Mucosa of gallbladder (tissue), 1 donor: ENCODE measurements at regions not wholly inside any gene's neighbourhood (a gene's known extent, or its start where the extent isn't known, plus 50 kb on each side); places are given as distances from the start of the nearest gene placed in this dataset.
"Not testable (repeated sequence)": the region's sequence is repeated elsewhere in the genome, so short reads cannot be mapped to it uniquely, and the experiment has no call there.

Source experiments
- DNase-seq: peaks from one replicate; pipeline ENCODE4 v3.0.0-alpha.2; 2020; ENCODE audit warnings: low spot score
- donor health status: DM: no; HTN: no; CAD: no.

DNA sequence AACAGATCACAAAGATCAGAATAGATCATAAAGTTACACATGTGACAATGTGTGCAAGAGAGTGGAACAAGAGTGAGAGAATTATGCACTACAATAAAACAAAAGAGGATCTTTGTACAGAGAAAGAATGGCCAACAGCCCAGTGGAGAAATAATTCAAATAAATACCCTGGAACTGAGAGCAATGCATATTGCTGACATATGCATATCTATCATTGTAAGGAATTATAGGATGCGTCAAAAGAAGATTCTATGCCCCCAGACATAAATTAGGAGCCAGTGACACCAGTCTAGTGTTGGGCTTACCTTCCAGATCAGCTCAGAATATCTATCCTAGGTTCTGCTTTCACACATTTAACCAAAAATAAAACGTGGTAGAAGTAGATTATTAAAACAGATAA, 320.1 kb upstream of the VCX start:
- no peak for DNase-seq

DNA sequence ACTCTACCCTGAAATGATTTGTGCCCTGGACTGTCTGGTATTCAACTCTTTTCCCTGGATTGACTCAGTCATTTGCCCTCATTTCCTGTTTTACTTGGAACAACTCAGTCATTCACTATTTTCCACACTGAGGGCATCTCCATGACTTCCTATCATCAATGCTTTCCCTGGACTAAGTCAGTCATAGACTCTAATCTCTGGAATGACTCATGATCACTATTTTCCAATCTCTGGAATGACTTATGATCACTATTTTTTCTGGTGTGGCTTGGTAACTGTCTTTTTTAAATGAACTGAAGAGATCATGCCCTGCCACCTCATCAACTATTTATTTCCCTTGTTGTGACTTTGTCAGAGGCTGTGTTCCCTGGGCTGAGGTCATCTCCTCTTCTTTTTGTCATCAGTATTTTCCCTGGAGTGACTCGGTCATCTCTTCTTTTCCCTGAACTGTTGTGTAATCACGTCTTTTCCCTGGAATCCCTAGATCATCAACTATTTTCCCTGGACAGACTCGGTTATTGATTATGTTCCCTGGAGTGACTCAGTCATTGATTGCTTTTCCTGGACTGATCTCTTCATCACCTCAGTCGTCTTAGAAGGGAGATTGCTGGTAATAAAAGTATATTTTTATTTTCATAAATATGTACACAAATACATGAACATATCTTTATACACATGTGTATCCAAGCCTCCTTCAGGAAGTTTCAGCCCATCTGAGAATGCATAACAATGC, 327.1 kb upstream of the VCX start:
- no peak for DNase-seq

DNA sequence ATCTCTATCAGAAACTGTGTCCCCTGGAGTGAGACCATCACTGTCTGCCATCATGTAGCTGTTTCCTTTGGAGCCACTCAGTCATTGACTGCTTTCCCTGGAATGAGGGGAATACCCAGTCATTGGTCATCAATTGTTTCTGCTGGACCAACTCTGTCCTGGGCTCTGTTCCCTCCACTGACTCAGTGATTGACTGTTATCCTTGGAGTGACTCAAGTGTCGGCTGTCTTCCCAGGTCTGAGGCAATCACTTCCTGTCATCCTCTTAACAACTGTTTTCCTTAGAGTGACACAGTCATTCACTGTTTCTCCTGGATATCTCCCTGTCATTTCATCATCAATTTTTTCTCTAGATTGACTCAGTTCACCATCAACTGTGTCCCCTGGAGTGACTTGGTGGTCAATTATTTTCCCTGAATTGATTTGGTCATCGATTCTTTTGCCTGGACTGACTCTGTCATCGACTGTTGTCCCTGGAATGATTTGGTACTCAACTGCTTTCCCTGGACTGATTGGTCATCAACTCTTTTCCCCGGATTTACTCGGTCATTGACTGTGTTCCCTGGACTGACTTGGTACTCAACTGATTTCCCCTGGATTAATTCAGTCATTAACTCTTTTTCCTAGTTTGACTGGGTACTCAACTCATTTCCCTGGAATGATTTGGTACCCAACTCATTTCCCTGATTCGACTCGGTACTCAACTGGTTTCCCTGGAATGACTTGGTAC, 327.9 kb upstream of the VCX start:
- DNase-seq = no peak

DNA sequence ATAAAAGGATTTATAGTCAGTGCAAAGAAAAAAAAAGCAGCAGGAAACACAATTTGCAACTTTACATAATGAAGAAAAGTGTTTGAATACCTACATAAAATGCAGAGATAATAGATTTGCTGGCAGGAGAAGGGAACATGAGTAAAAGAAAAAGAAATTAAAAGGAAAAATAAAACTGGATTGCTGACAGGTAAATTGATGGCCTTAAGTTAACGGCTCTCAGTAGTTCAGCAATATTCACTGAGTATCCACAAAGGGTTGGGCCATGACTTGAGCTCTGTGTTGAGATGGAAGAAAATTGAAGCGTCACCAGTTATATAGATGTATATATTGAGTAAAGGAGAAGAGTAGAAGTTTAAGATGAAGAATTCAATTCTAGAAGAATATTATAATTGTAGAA, 330.1 kb upstream of the VCX start:
- DNase-seq = no peak

DNA sequence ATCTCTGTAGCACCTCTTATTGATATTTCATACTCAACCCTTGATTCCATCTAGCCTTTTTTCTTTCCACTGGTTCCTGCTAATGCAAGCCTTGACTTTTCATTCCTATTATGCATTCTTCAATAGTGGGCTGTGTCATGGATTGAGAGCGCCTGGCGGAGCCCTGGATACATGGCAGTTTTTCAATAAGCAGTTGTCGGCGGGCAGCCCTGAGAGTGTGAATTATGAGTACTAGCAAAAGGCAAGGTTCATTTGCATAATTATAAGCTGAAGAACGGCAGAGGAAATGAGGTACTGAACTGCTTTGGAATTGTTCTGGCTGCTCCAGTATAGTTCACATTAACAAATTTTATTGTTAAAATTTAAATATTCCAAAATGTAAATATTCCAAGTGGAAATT, 339.7 kb upstream of the VCX start:
- no peak for DNase-seq

DNA sequence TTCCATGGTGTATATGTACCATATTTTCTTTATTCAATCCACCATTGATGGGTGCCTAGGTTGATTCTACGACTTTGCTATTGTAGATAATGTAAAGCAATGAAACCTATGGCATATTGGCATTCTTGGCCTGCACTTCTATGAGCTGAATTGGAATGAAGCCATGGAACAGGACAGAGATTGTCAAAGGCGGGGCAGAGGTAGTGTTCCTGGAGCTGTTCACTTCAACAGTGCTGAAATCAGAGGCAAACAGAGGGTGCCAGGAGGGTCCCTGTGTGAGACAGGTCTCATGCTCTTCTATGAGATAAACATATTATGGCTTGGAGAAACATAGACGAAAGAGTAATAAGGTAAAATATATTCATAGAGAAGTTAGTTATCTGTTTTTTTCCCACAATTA, 342.6 kb upstream of the VCX start:
- DNase-seq = no peak

DNA sequence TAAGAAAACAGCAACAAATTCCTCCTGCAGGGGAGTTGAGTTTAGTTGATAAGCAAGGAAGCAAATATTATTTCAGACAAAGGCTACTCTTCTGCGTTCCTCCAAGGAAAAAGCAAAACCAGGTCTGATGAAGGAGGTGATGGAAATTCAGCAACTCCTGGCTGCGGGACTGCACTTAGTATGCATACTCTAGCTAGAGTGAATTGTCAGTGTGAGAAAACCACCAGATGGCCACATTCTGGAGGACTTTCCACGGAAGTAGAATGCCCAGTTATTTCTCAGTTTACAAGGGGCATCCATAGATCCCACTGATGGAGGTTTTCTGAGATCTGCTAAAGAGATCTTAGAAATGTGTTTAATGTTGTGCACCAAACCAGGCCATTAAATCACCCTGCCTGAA, 338.6 kb upstream of the PUDP start:
- DNase-seq = no peak

DNA sequence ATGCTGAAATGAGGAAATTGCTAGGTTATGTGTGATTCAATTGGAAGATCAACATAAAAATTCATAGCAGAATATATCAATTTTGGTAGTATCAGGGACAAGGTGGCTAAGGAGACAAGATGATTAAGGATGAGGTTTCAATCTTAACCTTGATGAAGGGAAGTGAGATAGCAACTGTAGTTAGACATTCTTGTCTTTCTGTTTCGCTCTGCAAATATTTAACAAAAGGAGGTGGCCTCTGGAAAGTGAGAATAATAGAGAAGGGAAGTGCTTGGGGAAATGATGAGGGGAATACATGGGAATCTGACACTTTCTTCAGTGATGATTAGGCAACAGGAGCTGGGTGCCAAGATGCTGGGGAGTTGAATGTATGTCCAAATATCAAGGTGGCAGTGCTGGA, 337.1 kb upstream of the PUDP start:
- no peak for DNase-seq

DNA sequence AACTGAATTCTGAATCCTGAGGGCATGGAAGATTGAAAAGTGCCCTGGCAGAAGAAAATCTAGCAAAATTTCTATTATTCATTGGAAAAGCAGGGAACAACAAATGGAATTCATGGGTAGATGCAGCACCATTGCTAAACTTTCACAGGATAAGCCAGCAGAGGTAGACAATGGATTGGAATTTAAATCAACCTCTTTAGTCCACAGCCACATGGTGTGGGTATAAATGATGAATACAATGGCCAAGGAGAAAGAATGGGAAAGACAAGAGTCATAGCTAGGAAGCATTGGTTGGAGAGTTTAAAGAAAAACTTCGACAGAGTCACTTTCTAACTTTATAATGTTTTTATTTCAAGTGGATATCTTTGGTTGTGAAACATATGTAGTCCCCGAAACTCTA, 332.8 kb upstream of the PUDP start:
- DNase-seq = no peak

DNA sequence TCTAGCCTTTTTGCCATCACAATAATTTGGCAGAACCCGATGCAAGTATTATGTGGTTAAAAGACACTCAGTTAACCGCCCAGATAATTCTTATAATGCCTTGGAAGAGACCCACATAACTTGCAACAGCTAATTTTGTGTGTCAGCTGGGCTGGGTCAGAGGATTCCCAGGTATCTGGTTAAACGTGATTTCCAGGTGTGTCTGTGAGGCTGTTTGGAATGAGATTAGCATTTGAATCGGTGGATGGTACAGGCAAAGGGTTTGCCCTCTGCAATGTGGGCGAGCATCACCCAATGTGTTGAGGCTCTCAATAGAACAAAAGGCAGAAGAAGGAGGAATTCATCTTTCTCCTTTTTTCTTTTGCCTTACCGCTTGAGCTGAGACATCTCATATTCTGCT, 314.2 kb upstream of the PUDP start:
- DNase-seq = no peak

DNA sequence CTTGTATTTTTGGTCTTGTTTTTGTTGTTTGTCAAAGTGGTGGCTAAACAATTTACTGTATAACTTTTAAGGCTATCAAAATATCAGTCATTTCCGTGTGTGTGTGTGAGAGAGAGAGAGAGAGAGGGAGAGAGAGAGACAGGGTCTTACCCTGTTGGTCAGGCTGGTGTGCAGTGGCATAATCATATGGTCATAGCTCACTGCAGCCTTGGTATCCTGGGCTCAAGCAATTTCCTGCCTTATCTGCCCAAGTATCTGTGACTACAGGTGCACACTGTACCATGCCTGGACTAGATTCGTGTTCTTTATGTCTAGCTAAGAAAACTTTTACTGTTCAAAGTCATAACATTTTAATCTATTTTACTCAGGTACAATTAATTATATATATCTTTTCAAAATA, 313.1 kb upstream of the PUDP start:
- not testable (repeated sequence) for DNase-seq

DNA sequence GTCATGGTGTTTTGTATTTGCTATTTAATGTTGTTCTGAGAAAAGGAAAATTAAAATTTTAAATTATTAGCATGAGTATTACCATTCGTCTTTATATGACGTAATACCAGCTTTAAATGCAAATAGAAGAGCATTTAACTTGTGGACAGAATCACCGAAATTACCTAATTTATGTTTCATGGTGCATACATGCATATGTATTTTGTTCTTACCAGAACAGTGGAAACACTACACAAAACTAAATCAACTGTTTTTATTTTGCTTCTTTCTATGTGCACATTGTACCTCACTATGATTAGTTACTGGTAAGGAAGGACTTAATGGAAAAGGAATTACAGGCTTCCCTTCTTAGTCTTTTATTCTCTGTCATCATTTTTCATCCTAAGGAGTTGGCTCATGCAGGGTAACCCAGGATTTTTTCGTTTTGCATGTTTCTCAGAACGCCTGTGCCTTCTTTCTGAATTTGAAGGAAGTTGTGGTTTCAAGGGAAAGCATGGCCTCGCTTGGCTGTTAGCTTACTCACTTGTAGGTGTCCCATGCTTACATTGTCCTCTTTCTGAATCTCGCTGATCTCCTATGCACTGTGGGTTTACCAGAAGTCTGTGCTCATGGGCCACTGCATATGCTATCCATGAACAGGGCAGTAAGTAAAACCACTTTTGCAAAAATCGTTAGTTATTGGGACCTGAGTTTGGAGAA, 300.0 kb upstream of the PUDP start:
- no peak for DNase-seq

DNA sequence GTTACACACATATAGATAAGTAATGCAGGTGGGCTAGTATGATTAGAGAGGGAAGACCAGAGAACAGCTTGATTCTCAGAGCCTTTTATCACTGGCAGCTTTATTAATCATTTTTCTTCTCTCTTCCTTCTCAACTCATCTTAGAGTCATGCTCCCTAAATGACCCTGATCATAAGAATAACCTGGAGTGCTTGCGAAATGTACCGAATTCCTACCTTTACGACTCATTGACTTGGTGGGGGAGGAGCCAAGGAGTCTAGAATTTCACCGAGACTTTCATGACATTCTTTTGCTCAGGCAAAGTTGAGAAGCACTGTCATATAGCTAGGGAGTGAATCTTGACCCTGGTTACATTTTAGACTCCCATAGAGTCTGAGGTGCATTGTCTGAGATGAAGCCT, 298.9 kb upstream of the PUDP start:
- DNase-seq = no peak

DNA sequence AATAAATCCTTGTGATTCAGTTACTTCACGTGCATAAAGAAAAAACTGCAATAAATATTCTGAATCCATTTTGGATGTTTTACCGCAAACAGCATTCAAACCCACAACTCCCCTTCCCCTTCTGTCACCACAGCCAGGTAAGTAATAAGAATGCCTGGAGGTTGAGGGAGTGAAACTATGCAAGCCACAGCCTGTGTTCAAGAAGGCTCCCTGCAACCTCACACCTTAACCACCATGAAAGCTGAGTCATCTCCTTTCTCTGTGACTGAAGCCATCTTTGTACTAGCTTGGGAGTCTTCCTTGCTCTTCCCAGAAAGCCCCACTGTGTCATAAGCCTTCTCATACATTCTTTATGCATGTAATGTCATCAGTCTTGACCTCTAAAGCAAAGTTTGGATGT, 297.0 kb upstream of the PUDP start:
- no peak for DNase-seq

DNA sequence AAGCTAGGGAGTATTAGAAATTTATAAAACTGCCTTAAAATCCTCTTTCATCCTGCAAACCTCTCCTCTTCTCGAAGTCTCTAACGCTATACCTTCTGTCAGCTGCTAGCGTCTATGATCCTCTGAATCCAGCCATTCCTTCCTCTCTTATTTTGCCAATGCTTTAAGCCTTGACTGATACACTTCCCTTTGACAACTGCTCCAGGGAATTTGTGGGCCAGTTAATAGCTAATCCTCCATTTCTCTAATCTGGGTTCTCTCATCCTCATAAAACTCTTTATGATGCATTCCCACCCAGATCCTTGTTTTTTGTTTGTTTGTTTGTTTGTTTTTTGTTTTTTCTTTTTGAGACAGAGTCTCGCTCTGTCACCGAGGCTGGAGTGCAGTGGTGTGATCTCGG, 293.6 kb upstream of the PUDP start:
- no peak for DNase-seq

DNA sequence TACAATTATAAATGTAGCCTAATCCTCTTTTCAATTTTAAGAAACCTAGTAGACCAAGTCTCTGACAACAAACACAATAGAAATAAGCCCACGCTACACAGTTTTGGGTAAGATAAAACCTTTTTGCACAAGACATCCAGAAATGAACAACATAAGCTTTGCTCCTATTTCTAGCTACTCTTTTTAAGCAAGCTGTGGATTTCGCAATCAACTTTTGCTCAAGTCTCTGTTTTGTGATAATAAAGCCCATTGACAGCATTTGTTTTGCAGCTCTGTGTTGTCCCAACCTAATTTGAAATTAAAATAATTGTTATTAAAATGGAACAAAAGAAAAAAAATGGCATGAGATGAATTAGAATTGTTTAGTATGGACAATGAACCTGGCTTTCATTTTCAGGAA, 287.9 kb upstream of the PUDP start:
- DNase-seq = no peak

DNA sequence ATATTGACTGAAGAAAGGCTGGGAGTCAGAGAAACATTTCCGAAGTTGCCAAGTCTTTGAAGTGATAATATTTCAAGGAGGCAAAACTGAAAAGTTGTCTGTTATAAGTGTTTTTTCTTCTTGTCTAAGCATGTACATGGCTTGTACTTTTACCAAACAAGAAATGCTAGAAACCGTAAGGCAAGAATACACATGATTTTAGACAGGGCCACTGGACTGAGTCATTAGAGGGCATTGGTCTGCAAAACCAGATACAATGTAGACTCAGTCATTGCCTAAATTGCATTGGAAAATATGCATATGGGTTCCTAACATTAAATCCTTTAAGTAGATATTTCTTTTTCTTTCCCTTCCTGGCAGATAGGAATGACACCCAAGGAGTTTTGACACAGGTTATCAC, 284.9 kb upstream of the PUDP start:
- no peak for DNase-seq

DNA sequence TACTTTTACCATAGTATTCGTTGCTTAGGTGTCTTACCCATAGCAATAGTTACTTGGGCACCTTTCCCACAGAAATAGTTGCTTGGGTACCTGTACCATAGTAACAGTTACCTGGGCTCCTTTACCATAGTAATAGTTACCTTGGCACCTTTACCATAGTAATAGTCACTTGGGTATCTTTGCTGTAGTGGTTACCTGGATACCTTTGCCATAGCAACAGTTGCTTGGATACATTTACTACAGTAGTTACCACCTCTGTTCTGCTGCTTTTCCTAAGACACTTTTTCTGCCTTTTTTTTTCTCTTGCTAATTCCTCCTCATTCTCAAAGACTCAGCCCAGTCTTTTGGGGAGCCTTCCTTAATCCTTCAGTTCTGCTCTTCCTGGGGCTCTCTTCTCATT, 272.8 kb upstream of the PUDP start:
- no peak for DNase-seq

DNA sequence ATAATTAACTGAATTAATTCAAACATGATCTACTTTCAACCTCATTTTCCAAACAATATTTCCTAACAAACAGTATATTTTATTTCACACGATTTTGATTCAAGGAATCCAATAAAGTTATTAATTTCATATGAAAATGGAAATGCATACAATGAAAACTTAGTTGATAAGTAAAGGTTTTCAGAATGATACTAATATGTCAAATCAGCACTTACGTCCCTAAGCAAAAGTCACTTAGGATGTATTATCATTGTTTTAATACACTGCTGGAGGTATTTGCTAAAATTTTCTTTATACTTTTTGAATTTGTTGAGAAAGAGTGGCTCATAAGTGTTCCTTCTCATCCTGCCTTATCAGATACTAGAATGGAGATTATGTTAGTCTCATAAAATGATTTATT, 266.8 kb upstream of the PUDP start:
- no peak for DNase-seq

DNA sequence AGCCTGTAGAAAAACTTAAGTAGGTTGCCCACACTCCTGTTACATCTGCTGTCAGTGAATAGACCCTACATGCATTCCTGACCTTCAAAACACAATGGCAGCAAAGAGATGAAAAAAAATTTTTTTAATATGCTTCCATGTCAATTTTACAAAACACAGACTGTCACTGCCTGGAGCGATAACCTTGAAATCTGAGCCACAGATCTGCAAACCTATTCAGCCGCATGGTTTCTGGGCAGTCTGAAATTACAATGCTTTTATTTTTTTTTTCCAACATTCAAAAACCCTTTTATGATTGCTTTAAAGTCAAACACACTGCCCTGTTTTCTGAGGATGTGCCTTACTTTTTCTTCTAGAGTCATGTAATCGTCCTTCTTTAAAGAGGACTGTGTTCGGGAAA, 264.9 kb upstream of the PUDP start:
- DNase-seq = no peak

DNA sequence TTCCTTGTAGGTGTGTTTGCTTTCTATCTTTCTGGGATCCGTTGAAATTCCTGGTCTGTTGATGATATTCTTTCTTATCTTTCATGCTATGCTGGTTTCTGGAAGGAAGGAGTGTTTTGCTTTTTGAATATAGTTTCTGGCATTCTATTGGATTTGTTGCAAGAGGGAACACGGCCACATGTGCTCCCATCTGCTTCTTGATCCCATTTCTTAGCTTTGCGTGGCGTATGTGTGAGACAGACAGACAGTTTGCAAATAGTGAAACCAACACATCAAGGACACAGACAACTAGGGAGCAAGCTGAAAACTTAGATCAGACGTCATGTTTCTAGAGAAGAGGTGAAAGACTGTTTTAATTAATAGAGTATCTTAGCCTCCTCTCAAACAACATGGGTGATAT, 261.9 kb upstream of the PUDP start:
- DNase-seq = no peak

DNA sequence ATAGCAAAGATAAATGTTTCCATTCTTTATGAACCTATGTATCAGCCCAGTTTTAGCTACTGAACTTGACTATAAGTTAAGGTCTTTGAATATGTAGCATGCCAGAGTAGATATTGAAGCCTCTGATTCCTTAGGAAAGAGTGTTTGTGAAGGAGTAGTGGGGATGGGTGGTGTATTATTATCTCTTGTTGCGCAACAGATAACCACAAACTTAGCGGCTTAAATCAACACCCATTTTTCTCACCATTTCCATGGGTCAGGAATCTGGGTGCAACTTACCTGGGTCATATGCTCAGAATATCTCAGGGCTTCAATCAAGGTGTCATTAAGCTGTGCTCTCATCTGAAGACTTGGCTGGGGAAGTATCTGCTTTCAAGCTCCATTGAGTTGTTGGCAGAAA, 251.4 kb upstream of the PUDP start:
- no peak for DNase-seq

DNA sequence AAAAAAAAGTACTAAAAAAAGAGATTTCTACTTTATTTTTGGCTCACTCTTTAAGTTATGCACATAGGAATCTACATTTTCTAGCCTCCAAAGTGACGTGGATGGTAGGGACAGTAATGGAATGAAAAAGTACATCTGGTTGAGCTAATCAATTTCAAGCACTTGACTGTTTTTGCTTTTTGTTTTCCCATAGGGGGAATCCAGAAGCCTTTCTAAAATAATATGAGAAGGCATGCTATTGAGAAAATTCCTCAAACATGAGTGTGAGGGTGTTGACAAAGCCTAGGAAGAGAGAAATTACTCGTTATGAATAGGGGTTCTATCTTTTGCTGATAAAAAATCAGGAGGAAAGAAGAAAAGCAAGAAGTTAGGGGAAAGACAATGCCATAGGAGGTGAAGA, 242.5 kb upstream of the PUDP start:
- DNase-seq = no peak
